ENCODE measurements at regions not wholly inside any gene's neighbourhood (a gene's known extent, or its start where the extent isn't known, plus 50 kb on each side); places are given as distances from the start of the nearest gene placed in this dataset.

- no peak for DNase-seq (ENCODE audit: low spot score)
Measured at GRCh38 chr5:171603591-171603990, 182.0 kb upstream of the SMIM23 start.

DNA sequence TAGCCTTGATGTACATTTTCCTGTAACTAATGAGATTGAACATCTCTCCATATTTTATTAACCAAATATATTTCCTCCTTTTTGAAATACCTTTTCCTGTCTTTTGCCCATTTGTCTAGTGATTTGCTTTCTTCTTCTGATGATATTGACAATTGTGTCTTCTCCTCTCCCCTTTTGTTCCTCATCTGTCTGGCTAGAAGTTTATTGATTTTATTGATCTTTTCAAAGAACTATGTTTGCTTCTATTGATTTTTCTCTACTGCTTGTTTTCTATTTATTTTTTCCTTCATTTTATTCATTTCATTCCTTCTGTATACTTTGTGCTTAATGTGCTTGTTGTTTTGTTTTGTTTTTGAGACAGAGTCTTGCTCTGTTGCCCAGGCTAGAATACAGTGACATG lies 181.4 kb upstream of the SMIM23 start:
- DNase-seq (ENCODE audit: low spot score) = no peak

DNA sequence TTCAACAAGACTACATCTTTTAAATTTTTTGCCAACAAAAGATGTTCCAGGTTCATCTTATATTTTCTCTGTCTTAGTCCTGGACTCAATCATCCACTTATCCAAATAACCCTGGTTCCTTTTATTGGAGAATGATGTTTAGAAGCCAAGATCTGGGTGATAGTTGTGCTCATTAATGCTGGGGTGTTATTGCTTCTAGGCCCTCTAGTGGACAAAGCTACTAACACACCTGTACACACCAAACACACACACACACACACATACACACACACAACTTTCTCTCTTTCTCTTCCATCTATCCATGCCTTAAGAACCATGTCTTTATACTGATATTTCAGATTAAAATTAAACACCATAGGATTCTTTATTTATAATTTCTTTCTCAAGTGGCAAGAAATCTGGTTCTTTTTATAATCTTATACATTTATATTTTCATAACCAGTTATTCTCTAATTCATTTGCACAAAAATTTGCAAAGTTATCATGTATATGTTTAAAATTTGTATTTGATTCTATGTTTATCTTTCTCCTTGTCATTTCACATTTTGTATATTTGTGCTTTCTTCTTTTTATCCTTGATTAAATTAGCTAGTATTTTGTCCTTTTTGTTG lies 179.1 kb upstream of the SMIM23 start:
- no peak for DNase-seq (ENCODE audit: low spot score)

DNA sequence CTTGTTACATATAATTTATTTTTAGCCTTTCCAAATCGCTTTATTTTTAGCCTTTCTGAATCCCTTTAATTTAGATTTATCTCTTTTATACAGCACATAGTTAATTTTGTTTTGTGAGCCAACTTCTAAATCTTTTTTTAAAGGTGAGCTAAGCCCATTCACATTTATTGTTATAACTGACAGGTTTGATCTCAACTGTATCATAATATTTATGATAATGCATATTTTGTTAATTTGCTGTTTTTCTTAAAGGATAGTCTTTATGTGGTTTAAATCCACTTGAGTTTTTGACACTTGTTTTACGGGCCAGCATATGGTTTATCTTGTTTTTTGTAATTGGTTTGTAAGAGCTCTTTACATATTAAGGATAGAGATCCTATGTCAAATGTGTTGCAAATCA lies 177.8 kb upstream of the SMIM23 start:
- DNase-seq (ENCODE audit: low spot score) = no peak

DNA sequence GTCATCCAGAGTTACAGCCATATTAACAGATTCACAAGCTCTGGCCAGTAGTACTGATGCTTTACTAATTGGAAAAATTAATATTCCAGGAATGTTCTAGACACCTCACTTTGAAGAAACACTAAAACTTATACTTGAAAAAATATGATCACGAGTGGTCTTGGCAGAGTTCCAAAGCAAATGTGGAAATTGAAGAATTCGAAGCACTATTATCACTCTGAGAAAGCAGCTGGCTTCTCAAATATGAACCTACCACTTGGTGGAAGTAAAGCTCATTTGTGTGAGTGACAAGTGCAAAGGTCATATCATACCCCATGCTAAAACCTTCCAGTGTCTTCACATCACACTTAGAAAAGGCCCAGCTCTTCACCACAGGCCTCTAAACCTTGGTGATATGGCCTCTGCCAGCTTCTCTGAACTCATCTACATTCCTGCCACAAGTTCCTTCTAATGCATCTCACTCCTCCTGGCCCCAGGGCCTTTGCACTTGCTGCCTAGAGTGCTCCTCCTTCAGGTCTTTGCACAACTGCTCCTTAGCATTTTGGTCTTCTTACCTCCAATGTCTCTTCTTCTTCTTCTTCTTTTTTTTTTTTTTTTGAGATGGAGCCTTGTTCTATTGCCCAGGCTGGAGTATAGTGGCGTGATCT lies 175.7 kb upstream of the SMIM23 start:
- DNase-seq (ENCODE audit: low spot score) = no peak

- no peak for DNase-seq (ENCODE audit: low spot score)
Measured at GRCh38 chr5:171610686-171611085, 174.9 kb upstream of the SMIM23 start.

DNA sequence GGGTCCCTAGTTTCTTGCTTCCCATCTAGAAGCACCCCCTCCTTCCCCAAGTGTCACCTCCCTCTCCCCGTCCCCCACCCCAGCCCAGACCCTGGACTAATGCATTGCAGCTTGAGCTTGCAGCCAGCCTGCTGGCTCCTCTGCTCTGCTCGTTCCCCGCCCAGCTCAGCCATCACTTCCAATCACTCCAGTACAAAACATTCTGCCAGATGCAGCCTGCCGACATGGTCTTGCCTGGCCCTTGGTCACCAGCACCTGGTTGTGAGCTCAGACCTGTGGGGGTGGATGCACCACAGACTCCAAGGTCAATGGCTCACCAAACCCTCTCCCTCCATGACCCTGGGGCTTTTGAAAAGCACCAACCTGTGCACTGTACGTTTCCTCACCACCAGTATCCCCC lies 172.9 kb upstream of the SMIM23 start:
- DNase-seq (ENCODE audit: low spot score) = no peak

GRCh38 chr5:171614511-171614910 lies 171.1 kb upstream of the SMIM23 start:
- no peak for DNase-seq (ENCODE audit: low spot score)

DNA sequence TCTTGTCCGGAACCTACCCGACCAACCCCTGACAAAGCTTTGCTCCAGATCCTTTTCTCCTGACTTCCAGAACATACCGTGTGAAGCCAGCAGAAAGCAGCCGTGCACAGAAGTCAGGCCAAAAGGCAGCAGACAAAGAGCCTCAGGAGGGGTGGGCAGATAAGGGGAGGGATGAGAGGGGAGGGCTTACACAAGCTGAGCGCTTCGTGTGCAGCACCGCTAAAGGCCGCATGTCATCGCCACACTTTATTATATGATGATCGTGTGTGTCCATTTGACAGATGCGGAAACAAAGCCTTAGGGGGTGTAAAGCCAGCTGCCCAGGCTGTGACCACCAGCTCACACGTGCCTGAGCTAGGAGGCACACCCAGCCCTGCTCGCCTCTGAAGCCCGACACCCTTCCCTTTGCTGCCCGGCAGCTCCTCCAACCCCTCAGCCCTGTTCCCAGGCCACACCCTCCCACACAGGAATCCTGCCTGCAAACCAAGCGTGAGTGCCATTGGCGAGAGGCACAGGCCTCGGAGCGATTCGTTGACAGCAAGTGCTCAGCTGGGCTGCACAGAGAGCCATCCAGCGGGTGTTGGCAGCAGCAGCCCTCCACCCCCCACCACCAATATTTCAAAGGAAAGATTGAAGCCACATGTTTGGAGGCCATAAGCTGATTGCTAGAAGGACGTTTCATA lies 170.5 kb upstream of the SMIM23 start:
- no peak for DNase-seq (ENCODE audit: low spot score)

GRCh38 chr5:171615705-171616640 lies 169.6 kb upstream of the SMIM23 start:
- DNase-seq (ENCODE audit: low spot score) = no peak

GRCh38 chr5:171617266-171617665 lies 168.4 kb upstream of the SMIM23 start:
- DNase-seq (ENCODE audit: low spot score) = no peak

DNA sequence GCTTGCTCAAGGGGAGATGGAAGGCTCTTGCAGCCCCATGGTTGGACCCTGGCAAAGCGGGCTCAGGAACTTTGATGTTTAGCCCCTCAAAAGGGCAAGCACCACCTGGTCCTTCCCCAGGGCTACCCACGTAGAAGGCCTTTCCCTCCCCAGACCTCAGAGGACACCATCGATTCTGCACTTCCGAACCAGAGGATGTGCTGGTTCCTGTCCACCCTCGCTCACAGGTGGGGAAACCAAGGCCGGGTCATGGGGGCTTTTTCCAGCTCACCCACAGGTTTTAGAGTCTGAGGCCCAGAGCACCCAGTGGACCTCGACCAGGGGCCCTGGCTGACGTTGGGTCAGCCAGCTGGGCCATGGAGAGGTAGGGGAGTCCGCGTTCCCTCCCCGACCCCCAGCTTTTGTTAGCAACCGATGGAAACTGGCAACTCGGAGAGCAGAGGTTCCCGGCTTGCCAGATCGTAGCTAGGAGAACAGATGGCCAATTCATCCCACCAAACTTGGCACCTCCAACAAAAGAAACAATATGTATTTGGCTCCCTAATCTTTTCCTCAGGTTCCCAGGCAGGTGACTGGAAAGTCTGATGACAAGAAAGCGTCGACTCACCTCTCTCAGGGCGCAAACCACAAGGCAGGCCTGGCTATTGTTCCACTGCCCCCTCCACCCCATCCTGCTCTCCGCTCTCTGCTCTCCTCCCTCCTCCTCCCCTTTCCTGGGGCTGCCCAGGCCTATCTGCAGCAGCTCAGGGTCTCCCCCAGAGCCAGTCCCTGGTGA lies 167.6 kb upstream of the SMIM23 start:
- DNase-seq (ENCODE audit: low spot score) = no peak

DNA sequence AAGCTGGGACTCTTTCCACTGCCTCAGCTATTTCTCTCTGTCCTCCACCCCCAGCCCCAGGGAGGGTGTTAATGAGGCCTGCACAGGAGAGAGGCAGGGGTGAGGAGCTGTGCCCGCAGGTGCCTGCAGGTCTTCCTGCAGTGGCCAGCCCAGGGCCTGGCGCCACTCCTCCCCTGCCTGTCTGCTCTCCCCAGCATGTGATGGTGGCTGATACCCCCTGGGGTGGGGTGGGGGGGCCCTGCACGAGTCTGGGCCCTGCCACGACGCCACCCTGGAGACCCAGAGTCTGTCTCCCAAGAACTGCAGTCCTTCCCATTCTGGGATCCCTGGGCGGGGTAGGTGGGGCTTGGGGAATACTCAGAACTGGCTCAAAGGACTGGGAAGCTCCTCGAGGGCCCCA lies 166.4 kb upstream of the SMIM23 start:
- no peak for DNase-seq (ENCODE audit: low spot score)

- no peak for DNase-seq (ENCODE audit: low spot score)
Measured at GRCh38 chr5:171619744-171620143, 165.9 kb upstream of the SMIM23 start.

DNA sequence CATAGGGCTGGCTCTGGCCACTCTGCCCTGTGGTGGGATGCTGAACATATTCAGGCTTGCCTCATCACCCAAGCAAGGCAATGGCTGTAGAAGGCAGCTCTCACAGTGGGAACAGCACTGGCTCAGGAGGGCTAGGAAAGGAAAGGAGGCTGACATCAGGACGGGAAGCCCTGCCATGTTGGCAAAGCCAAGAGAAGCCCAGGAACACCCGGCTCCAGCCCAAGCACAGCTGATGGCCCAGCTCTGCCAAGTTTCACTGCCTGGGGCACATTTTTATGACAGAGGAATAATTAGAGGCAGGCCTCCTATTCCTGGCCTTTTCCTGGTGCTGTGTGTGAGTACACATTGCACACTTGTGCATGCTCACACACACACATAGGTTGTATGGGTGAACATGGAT lies 163.6 kb upstream of the SMIM23 start:
- no peak for DNase-seq (ENCODE audit: low spot score)

DNA sequence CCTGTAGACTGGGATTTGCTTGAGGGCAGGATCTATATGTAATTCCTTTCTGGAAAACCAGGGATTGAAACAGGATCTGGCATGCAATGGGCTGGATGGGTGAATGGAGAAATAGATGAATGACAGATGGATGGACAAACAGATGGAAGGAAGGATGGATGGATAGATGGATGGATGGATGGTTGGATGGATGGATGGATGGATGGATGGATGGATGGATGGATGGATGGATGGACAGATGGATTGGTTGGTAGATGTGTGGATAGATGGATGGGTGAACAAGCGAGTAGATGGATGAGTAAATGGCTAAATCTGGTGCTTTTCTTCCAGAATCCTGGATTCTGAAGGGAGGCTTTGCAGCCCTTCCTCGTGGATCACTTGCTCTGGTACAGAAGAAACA lies 162.5 kb upstream of the SMIM23 start:
- DNase-seq (ENCODE audit: low spot score) = no peak

DNA sequence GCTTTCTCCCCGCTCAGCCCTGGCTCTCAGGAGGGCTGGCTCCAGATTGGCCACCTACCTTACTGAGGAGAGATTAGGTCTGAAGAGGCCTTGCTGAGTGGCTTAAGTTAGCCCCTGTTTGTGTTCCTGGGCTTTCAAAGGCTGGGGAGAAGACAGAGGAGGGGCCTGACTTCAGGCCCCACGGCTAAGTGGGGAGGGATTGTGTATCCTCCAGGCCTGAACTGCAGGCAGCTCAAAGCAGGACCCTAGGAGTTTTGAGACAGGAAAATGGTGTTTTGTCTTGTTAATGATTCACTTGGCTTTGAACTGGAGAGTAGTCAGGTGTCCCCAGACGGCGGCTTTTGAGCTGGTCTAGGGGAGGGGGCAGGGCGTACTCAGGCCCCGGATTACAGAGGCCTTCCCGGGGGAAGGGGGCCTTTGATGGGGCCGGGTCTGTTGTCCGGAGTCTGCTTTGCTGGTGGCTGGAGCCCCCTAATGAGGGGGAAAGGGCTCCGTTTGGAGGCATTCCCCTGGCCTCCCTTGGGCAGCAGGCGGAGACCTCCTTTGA lies 162.0 kb upstream of the SMIM23 start:
- no peak for DNase-seq (ENCODE audit: low spot score)

DNA sequence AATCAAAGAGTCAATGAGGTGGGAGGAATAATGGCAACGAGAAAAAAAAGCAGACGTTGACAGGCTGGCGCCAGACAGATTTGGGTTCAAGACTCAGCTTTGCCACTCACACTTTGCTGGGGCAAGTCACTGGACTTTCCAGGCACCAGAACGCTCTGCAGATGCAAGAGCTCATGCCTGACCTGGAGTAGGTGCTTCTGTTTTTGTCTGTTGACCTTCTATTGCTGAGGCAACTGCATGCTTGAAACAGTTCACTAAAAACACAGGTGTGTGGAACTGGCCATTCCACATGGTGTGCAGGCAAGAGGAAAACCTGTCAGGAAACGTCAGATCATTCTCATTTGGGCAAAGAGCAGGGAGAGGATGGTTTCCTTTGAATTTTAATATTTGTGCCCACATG lies 161.2 kb upstream of the SMIM23 start:
- DNase-seq (ENCODE audit: low spot score) = no peak

- DNase-seq (ENCODE audit: low spot score) = no peak
Measured at GRCh38 chr5:171625646-171626045, 160.0 kb upstream of the SMIM23 start.

GRCh38 chr5:171627936-171628632 lies 157.5 kb upstream of the SMIM23 start:
- no peak for DNase-seq (ENCODE audit: low spot score)

GRCh38 chr5:171628633-171628974 lies 157.0 kb upstream of the SMIM23 start:
- DNase-seq (ENCODE audit: low spot score) = no peak
